Liver (tissue), 3 donors: ENCODE measurements at regions not wholly inside any gene's neighbourhood (a gene's known extent, or its start where the extent isn't known, plus 50 kb on each side); places are given as distances from the start of the nearest gene placed in this dataset.

ENCODE experiments used
- RAD21 ChIP-seq, 2 donors: IDR thresholded peaks; 2 replicates each; pipeline ENCODE4 v1.6.1; 2016; ENCODE audit warnings: antibody characterized with exemption in 2 of 2, mild to moderate bottlenecking in 2 of 2
- SP1 ChIP-seq: IDR thresholded peaks from 2 replicates; pipeline ENCODE4 v1.6.1; 2018; ENCODE audit warnings: antibody characterized with exemption, mild to moderate bottlenecking
- TF ChIP-seq, protein P1 (sequence below): fragments of 150-350 bp; IDR thresholded peaks from 2 replicates; pipeline ENCODE4 v1.5.1; 2017; ENCODE audit warnings: improper control_type of control experiment, low read depth, low read length; ENCODE audit not compliant: missing input control
- TF ChIP-seq, protein P2 (sequence below): IDR thresholded peaks from 2 replicates; pipeline ENCODE4 v1.6.1; 2016; ENCODE audit warnings: antibody characterized with exemption
- TF ChIP-seq, protein P3 (sequence below): IDR thresholded peaks from 2 replicates; pipeline ENCODE4 v1.6.1; 2016; ENCODE audit warnings: antibody characterized with exemption
- TF ChIP-seq, protein P4 (sequence below): IDR thresholded peaks from 2 replicates; pipeline ENCODE4 v1.6.1; 2016; ENCODE audit warnings: antibody characterized with exemption
- donor health status: healthy.
- donor health status: healthy.

DNA sequence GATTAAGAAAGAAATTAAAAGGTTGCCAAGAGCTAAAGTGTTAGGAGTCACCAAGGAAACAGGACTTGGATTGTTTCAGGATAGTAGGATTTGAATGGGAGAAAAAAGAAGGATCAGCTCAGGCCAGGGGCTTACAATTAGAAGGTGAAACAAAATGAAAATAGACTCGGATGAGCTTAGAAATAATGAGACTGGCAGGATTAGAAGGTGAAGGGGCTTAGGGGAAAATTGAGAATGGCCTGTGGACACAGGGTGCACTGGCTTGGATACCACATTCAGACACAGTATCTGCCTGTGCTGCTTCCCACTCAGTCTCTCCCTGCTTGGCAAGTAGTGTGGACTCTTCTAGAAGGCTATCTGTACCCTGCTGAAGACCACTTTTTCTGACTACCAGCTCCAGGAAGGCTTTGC, 206.1 kb upstream of the ATP10A start:
- TF ChIP-seq, protein P1, sequence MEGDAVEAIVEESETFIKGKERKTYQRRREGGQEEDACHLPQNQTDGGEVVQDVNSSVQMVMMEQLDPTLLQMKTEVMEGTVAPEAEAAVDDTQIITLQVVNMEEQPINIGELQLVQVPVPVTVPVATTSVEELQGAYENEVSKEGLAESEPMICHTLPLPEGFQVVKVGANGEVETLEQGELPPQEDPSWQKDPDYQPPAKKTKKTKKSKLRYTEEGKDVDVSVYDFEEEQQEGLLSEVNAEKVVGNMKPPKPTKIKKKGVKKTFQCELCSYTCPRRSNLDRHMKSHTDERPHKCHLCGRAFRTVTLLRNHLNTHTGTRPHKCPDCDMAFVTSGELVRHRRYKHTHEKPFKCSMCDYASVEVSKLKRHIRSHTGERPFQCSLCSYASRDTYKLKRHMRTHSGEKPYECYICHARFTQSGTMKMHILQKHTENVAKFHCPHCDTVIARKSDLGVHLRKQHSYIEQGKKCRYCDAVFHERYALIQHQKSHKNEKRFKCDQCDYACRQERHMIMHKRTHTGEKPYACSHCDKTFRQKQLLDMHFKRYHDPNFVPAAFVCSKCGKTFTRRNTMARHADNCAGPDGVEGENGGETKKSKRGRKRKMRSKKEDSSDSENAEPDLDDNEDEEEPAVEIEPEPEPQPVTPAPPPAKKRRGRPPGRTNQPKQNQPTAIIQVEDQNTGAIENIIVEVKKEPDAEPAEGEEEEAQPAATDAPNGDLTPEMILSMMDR: no peak
- TF ChIP-seq RAD21 (IDR thresholded peaks at IDR 0.05) (no peak), SP1 (no peak)
- TF ChIP-seq, protein P2, sequence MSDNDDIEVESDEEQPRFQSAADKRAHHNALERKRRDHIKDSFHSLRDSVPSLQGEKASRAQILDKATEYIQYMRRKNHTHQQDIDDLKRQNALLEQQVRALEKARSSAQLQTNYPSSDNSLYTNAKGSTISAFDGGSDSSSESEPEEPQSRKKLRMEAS: no peak
- TF ChIP-seq, protein P3, sequence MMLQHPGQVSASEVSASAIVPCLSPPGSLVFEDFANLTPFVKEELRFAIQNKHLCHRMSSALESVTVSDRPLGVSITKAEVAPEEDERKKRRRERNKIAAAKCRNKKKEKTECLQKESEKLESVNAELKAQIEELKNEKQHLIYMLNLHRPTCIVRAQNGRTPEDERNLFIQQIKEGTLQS: no peak
- TF ChIP-seq, protein P4, sequence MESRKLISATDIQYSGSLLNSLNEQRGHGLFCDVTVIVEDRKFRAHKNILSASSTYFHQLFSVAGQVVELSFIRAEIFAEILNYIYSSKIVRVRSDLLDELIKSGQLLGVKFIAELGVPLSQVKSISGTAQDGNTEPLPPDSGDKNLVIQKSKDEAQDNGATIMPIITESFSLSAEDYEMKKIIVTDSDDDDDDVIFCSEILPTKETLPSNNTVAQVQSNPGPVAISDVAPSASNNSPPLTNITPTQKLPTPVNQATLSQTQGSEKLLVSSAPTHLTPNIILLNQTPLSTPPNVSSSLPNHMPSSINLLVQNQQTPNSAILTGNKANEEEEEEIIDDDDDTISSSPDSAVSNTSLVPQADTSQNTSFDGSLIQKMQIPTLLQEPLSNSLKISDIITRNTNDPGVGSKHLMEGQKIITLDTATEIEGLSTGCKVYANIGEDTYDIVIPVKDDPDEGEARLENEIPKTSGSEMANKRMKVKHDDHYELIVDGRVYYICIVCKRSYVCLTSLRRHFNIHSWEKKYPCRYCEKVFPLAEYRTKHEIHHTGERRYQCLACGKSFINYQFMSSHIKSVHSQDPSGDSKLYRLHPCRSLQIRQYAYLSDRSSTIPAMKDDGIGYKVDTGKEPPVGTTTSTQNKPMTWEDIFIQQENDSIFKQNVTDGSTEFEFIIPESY: no peak
